WERI-Rb-1 (cell line): ENCODE measurements at regions not wholly inside any gene's neighbourhood (a gene's known extent, or its start where the extent isn't known, plus 50 kb on each side); places are given as distances from the start of the nearest gene placed in this dataset.

Source experiments
- DNase-seq: peaks from one replicate; pipeline ENCODE4 v3.0.0-alpha.2; 2020
- H3K27ac ChIP-seq: fragments of 250-450 bp; sonication (Bioruptor Pico); 2 replicates; pipeline ENCODE4 v1.5.1; 2020; ENCODE audit warnings: mild to moderate bottlenecking, moderate library complexity
- H3K27me3 ChIP-seq: fragments of 250-450 bp; sonication (Bioruptor Pico); 2 replicates; pipeline ENCODE4 v1.5.1; 2021; ENCODE audit warnings: mild to moderate bottlenecking, low read depth, moderate library complexity; ENCODE audit not compliant: insufficient read depth, severe bottlenecking
- H3K36me3 ChIP-seq: fragments of 250-450 bp; sonication (Bioruptor Pico); 2 replicates; pipeline ENCODE4 v1.5.1; 2020; ENCODE audit warnings: mild to moderate bottlenecking, moderate library complexity
- H3K4me3 ChIP-seq: 2 replicates; pipeline ENCODE4 v1.5.1; 2011; ENCODE audit warnings: low read depth, mild to moderate bottlenecking, control low read depth, low read length
- H3K9me3 ChIP-seq: fragments of 250-450 bp; sonication (Bioruptor Pico); 2 replicates; pipeline ENCODE4 v1.5.1; 2021; ENCODE audit warnings: mild to moderate bottlenecking, moderate library complexity; ENCODE audit not compliant: severe bottlenecking
- CTCF ChIP-seq: IDR thresholded peaks from 2 replicates; pipeline ENCODE4 v1.5.1; 2011; ENCODE audit warnings: low read depth, mild to moderate bottlenecking, control low read depth, inconsistent platforms, low read length

GRCh38 chr10:7007600-7008190, 403.1 kb downstream of the SFMBT2 start:
- Histone ChIP-seq H3K27ac (no peak overlapping the region), H3K9me3 (no peaks in the 10 kb centered on the region), H3K36me3 (no peaks in the 10 kb centered on the region), H3K4me3 (no peak overlapping the region), H3K27me3 (no peaks in the 10 kb centered on the region)
- TF ChIP-seq CTCF, result no peak
- DNase-seq, result no peak

- Histone ChIP-seq H3K36me3 (no peaks in the 10 kb centered on the region), H3K4me3 (no peak overlapping the region), H3K27me3 (no peaks in the 10 kb centered on the region), H3K9me3 (no peaks in the 10 kb centered on the region), H3K27ac (no peak overlapping the region)
- no peak for TF ChIP-seq CTCF
- no peak for DNase-seq
These were observed 404.3 kb downstream of the SFMBT2 start for GRCh38 chr10:7006566-7006965.

- Histone ChIP-seq H3K36me3 (no peaks in the 10 kb centered on the region), H3K27me3 (no peaks in the 10 kb centered on the region), H3K4me3 (no peak overlapping the region), H3K27ac (no peak overlapping the region), H3K9me3 (no peaks in the 10 kb centered on the region)
- no peak for TF ChIP-seq CTCF
- no peak for DNase-seq
These were observed 406.9 kb downstream of the SFMBT2 start for GRCh38 chr10:7003831-7004395.

GRCh38 chr10:7000061-7000460, 410.8 kb downstream of the SFMBT2 start:
- no peak for DNase-seq
- no peaks in the 10 kb centered on the region for H3K36me3 ChIP-seq

GRCh38 chr10:6999232-6999925, 411.5 kb downstream of the SFMBT2 start:
- no peak overlapping the region for H3K4me3 ChIP-seq
- no peaks in the 10 kb centered on the region for H3K27me3 ChIP-seq
- DNase-seq, result no peak
- no peaks in the 10 kb centered on the region for H3K36me3 ChIP-seq
- TF ChIP-seq CTCF, result no peak
- no peak overlapping the region for H3K27ac ChIP-seq
- H3K9me3 ChIP-seq, result no peaks in the 10 kb centered on the region

More at GRCh38 chr10:7000061-7000460, 410.8 kb downstream of the SFMBT2 start:
- Histone ChIP-seq H3K9me3 (no peaks in the 10 kb centered on the region), H3K4me3 (no peak overlapping the region), H3K27ac (no peak overlapping the region), H3K27me3 (no peaks in the 10 kb centered on the region)
- TF ChIP-seq CTCF, result no peak
